A549 (cell line): ENCODE measurements at regions not wholly inside any gene's neighbourhood (a gene's known extent, or its start where the extent isn't known, plus 50 kb on each side); places are given as distances from the start of the nearest gene placed in this dataset.
"Not testable (repeated sequence)": the region's sequence is repeated elsewhere in the genome, so short reads cannot be mapped to it uniquely, and the experiment has no call there.

ENCODE experiments used
- ESRRA ChIP-seq: fragments of 150-350 bp; IDR thresholded peaks from 2 replicates; pipeline ENCODE4 v1.6.1; 2014; ENCODE audit warnings: mild to moderate bottlenecking, low read length, borderline replicate concordance
- HOXB5 ChIP-seq: fragments of 250-450 bp; sonication (Bioruptor Pico); IDR thresholded peaks from 2 replicates; pipeline ENCODE4 v1.5.0; 2020; ENCODE audit warnings: mild to moderate bottlenecking, moderate library complexity
- MYC ChIP-seq: IDR thresholded peaks from 2 replicates; pipeline ENCODE4 v1.6.1; 2012; ENCODE audit warnings: mild to moderate bottlenecking, inconsistent platforms, low read length, improper control_type of control experiment, borderline replicate concordance
- POLR2A ChIP-seq: IDR thresholded peaks from 2 replicates; pipeline ENCODE4 v1.6.1; 2012; ENCODE audit warnings: mild to moderate bottlenecking, low read length
- USF2 ChIP-seq: fragments of 450-650 bp; IDR thresholded peaks from 2 replicates; pipeline ENCODE4 v1.6.1; 2014; ENCODE audit warnings: antibody characterized with exemption
- TF ChIP-seq, protein P1 (sequence below): fragments of >200 bp; sonication (Bioruptor Twin); formaldehyde crosslinking; IDR thresholded peaks from 3 replicates; pipeline ENCODE4 v1.5.1; 2016
- TF ChIP-seq, protein P2 (sequence below): fragments of 200-600 bp; sonication (generic); IDR thresholded peaks from 2 replicates; pipeline ENCODE4 v1.6.1; 2016; ENCODE audit warnings: antibody characterized with exemption, mild to moderate bottlenecking, moderate library complexity

DNA sequence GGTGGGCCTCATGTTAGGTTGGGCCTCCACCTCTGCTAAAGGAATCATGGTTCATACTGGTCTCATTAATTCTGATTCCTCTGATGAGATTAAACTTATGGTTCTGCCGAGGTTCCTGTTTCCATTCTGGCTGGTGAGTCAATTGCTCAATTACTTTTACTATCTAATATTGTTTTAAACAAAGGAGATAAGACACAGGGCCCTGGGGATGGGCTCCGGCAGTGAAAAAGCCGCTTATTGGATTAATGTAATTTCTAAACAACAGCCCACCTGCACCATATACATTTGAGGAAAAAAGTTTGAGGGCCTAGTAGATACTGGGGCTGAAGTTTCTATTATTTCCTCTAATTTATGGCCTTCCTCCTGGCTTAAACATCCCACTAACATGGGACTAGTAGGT is 610.4 kb upstream of the ACO1 start:
- TF ChIP-seq MYC; POLR2A; USF2; HOXB5 (CRISPR knock-in tag); ESRRA: not testable (repeated sequence)
- TF ChIP-seq, protein P1, sequence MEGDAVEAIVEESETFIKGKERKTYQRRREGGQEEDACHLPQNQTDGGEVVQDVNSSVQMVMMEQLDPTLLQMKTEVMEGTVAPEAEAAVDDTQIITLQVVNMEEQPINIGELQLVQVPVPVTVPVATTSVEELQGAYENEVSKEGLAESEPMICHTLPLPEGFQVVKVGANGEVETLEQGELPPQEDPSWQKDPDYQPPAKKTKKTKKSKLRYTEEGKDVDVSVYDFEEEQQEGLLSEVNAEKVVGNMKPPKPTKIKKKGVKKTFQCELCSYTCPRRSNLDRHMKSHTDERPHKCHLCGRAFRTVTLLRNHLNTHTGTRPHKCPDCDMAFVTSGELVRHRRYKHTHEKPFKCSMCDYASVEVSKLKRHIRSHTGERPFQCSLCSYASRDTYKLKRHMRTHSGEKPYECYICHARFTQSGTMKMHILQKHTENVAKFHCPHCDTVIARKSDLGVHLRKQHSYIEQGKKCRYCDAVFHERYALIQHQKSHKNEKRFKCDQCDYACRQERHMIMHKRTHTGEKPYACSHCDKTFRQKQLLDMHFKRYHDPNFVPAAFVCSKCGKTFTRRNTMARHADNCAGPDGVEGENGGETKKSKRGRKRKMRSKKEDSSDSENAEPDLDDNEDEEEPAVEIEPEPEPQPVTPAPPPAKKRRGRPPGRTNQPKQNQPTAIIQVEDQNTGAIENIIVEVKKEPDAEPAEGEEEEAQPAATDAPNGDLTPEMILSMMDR = not testable (repeated sequence)
- TF ChIP-seq, protein P2, sequence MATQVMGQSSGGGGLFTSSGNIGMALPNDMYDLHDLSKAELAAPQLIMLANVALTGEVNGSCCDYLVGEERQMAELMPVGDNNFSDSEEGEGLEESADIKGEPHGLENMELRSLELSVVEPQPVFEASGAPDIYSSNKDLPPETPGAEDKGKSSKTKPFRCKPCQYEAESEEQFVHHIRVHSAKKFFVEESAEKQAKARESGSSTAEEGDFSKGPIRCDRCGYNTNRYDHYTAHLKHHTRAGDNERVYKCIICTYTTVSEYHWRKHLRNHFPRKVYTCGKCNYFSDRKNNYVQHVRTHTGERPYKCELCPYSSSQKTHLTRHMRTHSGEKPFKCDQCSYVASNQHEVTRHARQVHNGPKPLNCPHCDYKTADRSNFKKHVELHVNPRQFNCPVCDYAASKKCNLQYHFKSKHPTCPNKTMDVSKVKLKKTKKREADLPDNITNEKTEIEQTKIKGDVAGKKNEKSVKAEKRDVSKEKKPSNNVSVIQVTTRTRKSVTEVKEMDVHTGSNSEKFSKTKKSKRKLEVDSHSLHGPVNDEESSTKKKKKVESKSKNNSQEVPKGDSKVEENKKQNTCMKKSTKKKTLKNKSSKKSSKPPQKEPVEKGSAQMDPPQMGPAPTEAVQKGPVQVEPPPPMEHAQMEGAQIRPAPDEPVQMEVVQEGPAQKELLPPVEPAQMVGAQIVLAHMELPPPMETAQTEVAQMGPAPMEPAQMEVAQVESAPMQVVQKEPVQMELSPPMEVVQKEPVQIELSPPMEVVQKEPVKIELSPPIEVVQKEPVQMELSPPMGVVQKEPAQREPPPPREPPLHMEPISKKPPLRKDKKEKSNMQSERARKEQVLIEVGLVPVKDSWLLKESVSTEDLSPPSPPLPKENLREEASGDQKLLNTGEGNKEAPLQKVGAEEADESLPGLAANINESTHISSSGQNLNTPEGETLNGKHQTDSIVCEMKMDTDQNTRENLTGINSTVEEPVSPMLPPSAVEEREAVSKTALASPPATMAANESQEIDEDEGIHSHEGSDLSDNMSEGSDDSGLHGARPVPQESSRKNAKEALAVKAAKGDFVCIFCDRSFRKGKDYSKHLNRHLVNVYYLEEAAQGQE = not testable (repeated sequence)
